ENCODE measurements at regions not wholly inside any gene's neighbourhood (a gene's known extent, or its start where the extent isn't known, plus 50 kb on each side); places are given as distances from the start of the nearest gene placed in this dataset.

DNA sequence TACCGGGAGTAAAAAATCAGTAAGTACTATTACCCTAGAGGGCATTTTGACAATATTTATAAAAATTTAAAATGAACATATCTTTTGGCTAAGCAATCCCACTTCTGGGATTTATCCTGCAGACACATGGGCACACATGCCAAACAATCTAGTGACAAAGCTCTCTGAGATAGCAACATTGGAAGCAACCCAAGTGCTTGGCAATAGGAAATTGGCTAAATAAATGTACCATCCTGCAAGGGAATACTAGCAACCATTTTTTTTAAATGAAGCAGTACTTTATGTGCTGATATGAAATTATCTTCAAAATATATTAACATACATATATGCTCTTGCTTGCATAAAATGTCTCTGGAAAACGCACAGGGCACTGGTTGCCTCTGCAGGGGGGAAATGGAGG lies 133.8 kb downstream of the SNX5 start:
- DNase-seq: no peak
- Histone ChIP-seq H3K4me1 (no peaks in the 10 kb centered on the region), H3K27me3 (no peaks in the 10 kb centered on the region), H3K27ac (peak overlapping the region in 1 of 4 donors; percentile 78), H3K4me3 (no peak overlapping the region), H3K36me3 (no peaks in the 10 kb centered on the region), H3K9me3 (no peaks in the 10 kb centered on the region)
- TF ChIP-seq, protein P1, sequence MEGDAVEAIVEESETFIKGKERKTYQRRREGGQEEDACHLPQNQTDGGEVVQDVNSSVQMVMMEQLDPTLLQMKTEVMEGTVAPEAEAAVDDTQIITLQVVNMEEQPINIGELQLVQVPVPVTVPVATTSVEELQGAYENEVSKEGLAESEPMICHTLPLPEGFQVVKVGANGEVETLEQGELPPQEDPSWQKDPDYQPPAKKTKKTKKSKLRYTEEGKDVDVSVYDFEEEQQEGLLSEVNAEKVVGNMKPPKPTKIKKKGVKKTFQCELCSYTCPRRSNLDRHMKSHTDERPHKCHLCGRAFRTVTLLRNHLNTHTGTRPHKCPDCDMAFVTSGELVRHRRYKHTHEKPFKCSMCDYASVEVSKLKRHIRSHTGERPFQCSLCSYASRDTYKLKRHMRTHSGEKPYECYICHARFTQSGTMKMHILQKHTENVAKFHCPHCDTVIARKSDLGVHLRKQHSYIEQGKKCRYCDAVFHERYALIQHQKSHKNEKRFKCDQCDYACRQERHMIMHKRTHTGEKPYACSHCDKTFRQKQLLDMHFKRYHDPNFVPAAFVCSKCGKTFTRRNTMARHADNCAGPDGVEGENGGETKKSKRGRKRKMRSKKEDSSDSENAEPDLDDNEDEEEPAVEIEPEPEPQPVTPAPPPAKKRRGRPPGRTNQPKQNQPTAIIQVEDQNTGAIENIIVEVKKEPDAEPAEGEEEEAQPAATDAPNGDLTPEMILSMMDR (IDR thresholded peaks at IDR 0.05): no peak
- no peak for TF ChIP-seq POLR2A (IDR thresholded peaks at IDR 0.05)

DNA sequence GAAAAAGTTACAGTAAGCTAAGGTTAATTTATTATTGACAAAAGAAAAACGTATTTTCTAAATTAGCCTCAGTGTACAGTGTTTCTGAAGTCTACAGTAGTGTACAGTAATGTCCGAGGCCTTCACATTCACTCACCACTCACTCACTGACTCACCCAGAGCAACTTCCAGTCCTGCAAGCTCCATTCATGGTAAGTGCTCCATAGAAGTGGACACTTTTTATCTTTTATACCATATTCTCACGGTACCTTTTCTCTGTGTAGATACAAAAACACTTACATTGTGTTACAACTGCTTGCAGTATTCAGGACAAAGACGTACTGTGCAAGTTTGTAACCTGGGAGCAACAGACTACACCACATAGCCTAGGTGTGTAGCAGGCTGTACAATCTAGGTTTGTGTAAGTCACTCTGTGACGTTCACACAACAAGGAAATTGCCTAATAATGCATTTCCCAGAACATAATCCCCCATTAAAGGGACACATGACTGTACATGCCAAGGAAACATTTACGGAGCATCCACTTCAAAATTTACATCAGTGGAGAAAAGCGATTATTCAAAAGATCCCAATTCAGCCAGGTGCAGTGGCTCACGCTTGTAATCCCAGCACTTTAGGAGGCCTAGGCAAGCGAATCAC lies 133.4 kb downstream of the BANF2 start:
- H3K36me3 ChIP-seq: no peaks in the 10 kb centered on the region
- no peak for DNase-seq
- no peak overlapping the region for H3K27ac ChIP-seq
- no peaks in the 10 kb centered on the region for H3K27me3 ChIP-seq
- TF ChIP-seq, protein P1 (IDR thresholded peaks at IDR 0.05): no peak
- no peak for TF ChIP-seq POLR2A (IDR thresholded peaks at IDR 0.05)
- no peaks in the 10 kb centered on the region for H3K9me3 ChIP-seq
- no peak overlapping the region for H3K4me3 ChIP-seq
- H3K4me1 ChIP-seq: no peaks in the 10 kb centered on the region

DNA sequence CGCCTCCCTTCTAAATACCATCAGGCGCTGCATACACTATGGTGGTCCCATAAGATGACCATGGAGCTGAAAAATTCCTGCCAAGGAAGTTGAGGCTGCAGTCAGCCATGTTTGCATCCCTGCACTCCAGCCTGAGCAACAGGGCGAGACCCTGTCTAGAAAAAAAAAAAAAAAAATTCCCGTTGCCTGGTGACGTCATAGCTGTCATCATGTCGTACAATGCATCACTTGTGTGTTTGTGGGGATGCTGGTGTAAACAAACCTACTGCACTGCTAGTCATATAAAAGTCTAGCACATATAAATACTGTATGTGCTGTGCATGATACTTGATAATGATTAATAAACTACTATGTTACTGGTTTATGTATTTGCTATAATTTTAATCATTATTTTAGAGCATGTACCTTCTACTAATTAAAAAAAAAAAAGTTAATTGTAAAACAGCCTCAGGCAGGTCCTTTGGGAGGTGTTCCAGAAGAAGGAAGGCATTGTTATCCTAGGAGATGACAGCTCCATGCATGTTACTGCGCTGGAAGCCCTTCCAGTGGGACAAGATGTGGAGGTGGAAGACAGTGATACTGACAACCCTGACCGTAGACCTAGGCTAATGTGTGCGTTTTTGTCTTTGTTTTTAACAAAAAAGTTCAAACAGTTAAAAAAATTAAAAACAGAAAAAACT lies 132.6 kb downstream of the BANF2 start:
- H3K9me3 ChIP-seq: no peaks in the 10 kb centered on the region
- H3K36me3 ChIP-seq: no peaks in the 10 kb centered on the region
- no peak for DNase-seq
- no peaks in the 10 kb centered on the region for H3K4me1 ChIP-seq
- TF ChIP-seq, protein P1 (IDR thresholded peaks at IDR 0.05): no peak
- TF ChIP-seq POLR2A (IDR thresholded peaks at IDR 0.05): no peak
- H3K27me3 ChIP-seq: no peaks in the 10 kb centered on the region
- no peak overlapping the region for H3K27ac ChIP-seq
- H3K4me3 ChIP-seq: no peak overlapping the region

DNA sequence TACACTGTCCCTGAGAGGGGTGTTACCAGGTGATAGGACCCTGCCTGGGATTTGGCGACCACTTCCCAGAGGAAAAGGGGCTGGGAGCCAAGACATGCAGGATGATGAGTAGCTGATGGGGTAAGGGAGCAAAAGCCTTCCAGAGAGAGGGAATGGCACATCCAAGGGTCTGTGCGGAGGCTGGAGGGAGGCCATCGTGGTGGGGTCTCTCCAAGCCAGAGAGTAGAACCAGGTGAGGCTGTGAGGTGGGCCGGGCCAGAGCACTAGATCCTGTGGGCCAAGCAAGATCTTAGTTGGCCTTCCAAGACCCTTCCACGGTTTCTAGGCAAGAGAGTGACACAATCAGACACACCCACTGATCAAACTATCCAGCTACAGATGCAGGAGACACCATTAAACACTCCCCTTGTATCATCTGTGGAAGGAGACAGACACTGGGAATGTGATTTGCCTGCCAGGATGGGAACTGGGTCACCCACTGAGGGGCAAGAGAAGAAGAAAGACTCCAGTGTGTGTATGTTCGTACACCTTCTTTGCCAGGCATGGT lies 128.9 kb downstream of the BANF2 start:
- H3K4me3 ChIP-seq: no peak overlapping the region
- DNase-seq: no peak
- H3K36me3 ChIP-seq: no peaks in the 10 kb centered on the region
- H3K27me3 ChIP-seq: no peaks in the 10 kb centered on the region
- no peak for TF ChIP-seq POLR2A (IDR thresholded peaks at IDR 0.05)
- TF ChIP-seq, protein P1 (IDR thresholded peaks at IDR 0.05): no peak
- no peaks in the 10 kb centered on the region for H3K9me3 ChIP-seq
- no peak overlapping the region for H3K27ac ChIP-seq
- H3K4me1 ChIP-seq: peaks cover 0 to 24% (median 0%) of the 10 kb centered on the region in 4 donors

DNA sequence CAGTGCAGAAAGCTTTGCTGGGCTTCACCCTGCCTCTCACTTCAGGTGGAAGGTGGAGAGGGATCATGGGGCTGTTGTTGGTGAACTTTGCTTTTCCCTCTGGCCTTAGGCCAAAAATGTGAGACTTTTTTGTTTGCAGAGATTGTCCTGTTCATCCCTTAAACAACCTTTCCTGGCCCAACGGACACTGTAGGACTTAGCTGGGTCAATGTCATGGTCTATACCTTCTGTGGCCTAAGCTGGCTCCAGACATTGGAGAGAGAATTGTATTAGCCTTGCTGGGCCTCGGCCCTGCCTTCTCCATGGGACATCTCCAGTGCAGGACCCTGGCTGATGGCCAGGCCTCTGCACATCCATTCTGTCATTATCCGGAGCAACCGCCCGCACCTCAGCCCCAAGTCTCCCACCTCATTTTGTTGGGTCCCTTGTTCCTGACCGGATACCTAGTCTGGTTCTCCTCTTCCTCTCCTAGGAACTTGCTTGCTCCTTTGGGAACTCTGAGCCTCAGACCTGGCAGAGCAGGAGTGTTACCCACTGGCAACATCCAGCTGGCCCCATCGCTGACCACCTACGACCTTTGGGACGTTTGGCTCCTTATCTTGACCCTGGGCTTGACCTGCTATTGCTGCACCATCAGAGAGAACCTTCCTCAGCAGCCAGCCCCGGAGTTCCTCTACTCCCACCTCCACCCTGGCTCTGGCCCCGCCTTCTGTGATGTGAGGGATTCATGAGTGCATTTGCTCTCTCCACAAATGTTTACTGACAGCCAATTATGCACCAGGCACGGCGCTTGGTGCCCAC lies 128.2 kb downstream of the BANF2 start:
- H3K4me3 ChIP-seq: no peak overlapping the region
- no peaks in the 10 kb centered on the region for H3K27me3 ChIP-seq
- no peak for DNase-seq
- no peaks in the 10 kb centered on the region for H3K36me3 ChIP-seq
- peaks cover 0 to 29% (median 2%) of the 10 kb centered on the region in 4 donors for H3K4me1 ChIP-seq
- TF ChIP-seq, protein P1 (IDR thresholded peaks at IDR 0.05): no peak
- no peaks in the 10 kb centered on the region for H3K9me3 ChIP-seq
- H3K27ac ChIP-seq: no peak overlapping the region
